H1 (cell line): ENCODE measurements at regions not wholly inside any gene's neighbourhood (a gene's known extent, or its start where the extent isn't known, plus 50 kb on each side); places are given as distances from the start of the nearest gene placed in this dataset.
"Not testable (repeated sequence)": the region's sequence is repeated elsewhere in the genome, so short reads cannot be mapped to it uniquely, and the experiment has no call there.

Experiments used
- BRCA1 ChIP-seq: IDR thresholded peaks from 2 replicates; pipeline ENCODE4 v1.6.1; 2012; ENCODE audit warnings: low read depth, low read length, improper control_type of control experiment
- CEBPB ChIP-seq: IDR thresholded peaks from 2 replicates; pipeline ENCODE4 v1.6.1; 2012; ENCODE audit warnings: low read depth, low read length
- CTCF ChIP-seq, 3 experiments: IDR thresholded peaks; 1 replicate in 2 of 3; 2 replicates in 1 of 3; pipeline versions ENCODE4 v1.5.1 to v1.6.1; 2011; ENCODE audit warnings: low read length in 3 of 3, mild to moderate bottlenecking in 3 of 3, inconsistent platforms in 2 of 3, low read depth in 1 of 3, moderate library complexity in 1 of 3; ENCODE audit not compliant: insufficient read depth in 1 of 3; ENCODE audit errors: control extremely low read depth in 1 of 3
- EGR1 ChIP-seq: IDR thresholded peaks from 2 replicates; pipeline ENCODE4 v1.6.1; 2011; ENCODE audit warnings: low read depth, low read length, borderline replicate concordance
- EZH2 ChIP-seq: fragments of 200-600 bp; sonication (generic); IDR thresholded peaks from 2 replicates; pipeline ENCODE4 v1.7.1; 2012; ENCODE audit warnings: low read depth, mild to moderate bottlenecking, moderate library complexity, low read length, inconsistent platforms; ENCODE audit not compliant: severe bottlenecking
- POLR2A ChIP-seq, 2 experiments: IDR thresholded peaks; 1 replicate in 1 of 2; 2 replicates in 1 of 2; pipeline ENCODE4 v1.6.1; 2011; ENCODE audit warnings: low read depth in 2 of 2, low read length in 2 of 2, mild to moderate bottlenecking in 2 of 2; ENCODE audit errors: control extremely low read depth in 1 of 2
- POLR2AphosphoS5 ChIP-seq: IDR thresholded peaks from 2 replicates; pipeline ENCODE4 v1.6.1; 2011; ENCODE audit warnings: low read depth, low read length
- RAD21 ChIP-seq, 2 experiments: IDR thresholded peaks in 1 of 2; conservative IDR thresholded peaks in 1 of 2; 2 replicates each; pipeline ENCODE4 v1.6.1; 2011; ENCODE audit warnings: low read depth in 2 of 2, low read length in 2 of 2, improper control_type of control experiment in 1 of 2, inconsistent platforms in 1 of 2, mild to moderate bottlenecking in 1 of 2, moderate library complexity in 1 of 2
- RFX5 ChIP-seq: IDR thresholded peaks from 2 replicates; pipeline ENCODE4 v1.6.1; 2011; ENCODE audit warnings: low read depth, low read length, improper control_type of control experiment, borderline replicate concordance
- TF ChIP-seq, protein P1 (sequence below): IDR thresholded peaks from 2 replicates; pipeline ENCODE4 v1.6.1; 2012; ENCODE audit warnings: inconsistent platforms

GRCh38 chr1:120629832-120630455 lies 93.8 kb upstream of the NBPF26 start:
- not testable (repeated sequence) for TF ChIP-seq POLR2A (IDR thresholded peaks at IDR 0.05; ENCODE audit: control extremely low read depth in 1 of 2, low read depth in 2 of 2, low read length in 2 of 2); EZH2; RAD21 (IDR thresholded peaks at IDR 0.05 in 1 of 2, conservative IDR thresholded peaks at IDR 0.05 in 1 of 2; ENCODE audit: low read depth in 2 of 2, low read length in 2 of 2); BRCA1; POLR2AphosphoS5; EGR1; CTCF (IDR thresholded peaks at IDR 0.05; ENCODE audit: control extremely low read depth in 1 of 3, insufficient read depth in 1 of 3, low read depth in 1 of 3, low read length in 3 of 3); RFX5; CEBPB
- TF ChIP-seq, protein P1, sequence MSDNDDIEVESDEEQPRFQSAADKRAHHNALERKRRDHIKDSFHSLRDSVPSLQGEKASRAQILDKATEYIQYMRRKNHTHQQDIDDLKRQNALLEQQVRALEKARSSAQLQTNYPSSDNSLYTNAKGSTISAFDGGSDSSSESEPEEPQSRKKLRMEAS: not testable (repeated sequence)
